GM12892 (cell line): ENCODE measurements at regions not wholly inside any gene's neighbourhood (a gene's known extent, or its start where the extent isn't known, plus 50 kb on each side); places are given as distances from the start of the nearest gene placed in this dataset.

Source experiments
- DNase-seq: peaks from one replicate; pipeline ENCODE4 v3.0.0; 2011; ENCODE audit not compliant: insufficient read length
- FAIRE-seq: peaks from 2 replicates; lab custom pipeline; 2011; peaks lifted over from hg19 to GRCh38; lab: Jason Lieb, UNC
- POLR2A ChIP-seq: IDR thresholded peaks from 2 replicates; pipeline ENCODE4 v1.6.1; 2011; ENCODE audit warnings: low read depth, low read length, control low read depth
- POLR2AphosphoS5 ChIP-seq: IDR thresholded peaks from 2 replicates; pipeline ENCODE4 v1.6.1; 2011; ENCODE audit warnings: low read depth, low read length, control low read depth
- TAF1 ChIP-seq: IDR thresholded peaks from 2 replicates; pipeline ENCODE4 v1.6.1; 2011; ENCODE audit warnings: low read depth, mild to moderate bottlenecking, control low read depth, low read length, borderline replicate concordance

- DNase-seq (no peak), FAIRE-seq (no peak)
- TF ChIP-seq TAF1 (no peak), POLR2A (no peak)
Observed at GRCh38 chr12:61095111-61095510, 1165.1 kb upstream of the USP15 start.

GRCh38 chr12:61098031-61098580 is 1162.1 kb upstream of the USP15 start:
- DNase-seq (no peak), FAIRE-seq (no peak)
- TF ChIP-seq POLR2A = no peak
- no peak for TF ChIP-seq POLR2AphosphoS5
- no peak for TF ChIP-seq TAF1

GRCh38 chr12:61107118-61107517 is 1153.1 kb upstream of the USP15 start:
- TF ChIP-seq TAF1 (no peak), POLR2A (no peak), POLR2AphosphoS5 (no peak)
- DNase-seq (no peak), FAIRE-seq (no peak)

- FAIRE-seq = no peak
- DNase-seq = no peak
- no peak for TF ChIP-seq POLR2AphosphoS5
Observed at GRCh38 chr12:61111218-61111617, 1149.0 kb upstream of the USP15 start.

- FAIRE-seq = no peak
- TF ChIP-seq POLR2A (no peak), POLR2AphosphoS5 (no peak), TAF1 (no peak)
- no peak for DNase-seq
Observed at GRCh38 chr12:61137677-61138414, 1122.4 kb upstream of the USP15 start.

GRCh38 chr12:61138415-61138759 is 1121.8 kb upstream of the USP15 start:
- DNase-seq (no peak), FAIRE-seq (no peak)
- no peak for TF ChIP-seq POLR2AphosphoS5

- DNase-seq (no peak), FAIRE-seq (no peak)
- TF ChIP-seq POLR2A (no peak), POLR2AphosphoS5 (no peak)
Observed at GRCh38 chr12:61161961-61162360, 1098.2 kb upstream of the USP15 start.

- FAIRE-seq (no peak), DNase-seq (no peak)
- TF ChIP-seq TAF1 = no peak
- TF ChIP-seq POLR2AphosphoS5 = no peak
- no peak for TF ChIP-seq POLR2A
Observed at GRCh38 chr12:61188801-61189595, 1071.2 kb upstream of the USP15 start.

- DNase-seq (no peak), FAIRE-seq (no peak)
Observed at GRCh38 chr12:61213646-61214045, 1046.6 kb upstream of the USP15 start.

GRCh38 chr12:61220337-61220736 is 1039.9 kb upstream of the USP15 start:
- FAIRE-seq (no peak), DNase-seq (no peak)
- TF ChIP-seq POLR2AphosphoS5 = no peak
- TF ChIP-seq POLR2A = no peak
- no peak for TF ChIP-seq TAF1

More at GRCh38 chr12:61213646-61214045, 1046.6 kb upstream of the USP15 start:
- TF ChIP-seq POLR2AphosphoS5 = no peak
- TF ChIP-seq POLR2A = no peak
- TF ChIP-seq TAF1 = no peak

GRCh38 chr12:61232040-61232439 is 1028.2 kb upstream of the USP15 start:
- DNase-seq (no peak), FAIRE-seq (no peak)
- TF ChIP-seq TAF1 (no peak), POLR2A (no peak), POLR2AphosphoS5 (no peak)

- TF ChIP-seq POLR2AphosphoS5 = no peak
- no peak for TF ChIP-seq TAF1
- TF ChIP-seq POLR2A = no peak
- FAIRE-seq (no peak), DNase-seq (no peak)
Observed at GRCh38 chr12:61250303-61250702, 1009.9 kb upstream of the USP15 start.
